Fibroblast of the aortic adventitia (primary cell): ENCODE measurements at regions not wholly inside any gene's neighbourhood (a gene's known extent, or its start where the extent isn't known, plus 50 kb on each side); places are given as distances from the start of the nearest gene placed in this dataset.

Experiments used
- DNase-seq: peaks from one replicate; pipeline ENCODE4 v3.0.0-alpha.2; 2010; ENCODE audit warnings: low read depth
- H3K4me3 ChIP-seq: 2 replicates; pipeline ENCODE4 v1.5.1; 2011; ENCODE audit warnings: low read depth, mild to moderate bottlenecking, control low read depth, low read length, moderate library complexity
- TF ChIP-seq, protein P1 (sequence below): IDR thresholded peaks from 2 replicates; pipeline ENCODE4 v1.5.1; 2011; ENCODE audit warnings: mild to moderate bottlenecking, low read length, control low read depth, inconsistent platforms; ENCODE audit not compliant: insufficient read depth

DNA sequence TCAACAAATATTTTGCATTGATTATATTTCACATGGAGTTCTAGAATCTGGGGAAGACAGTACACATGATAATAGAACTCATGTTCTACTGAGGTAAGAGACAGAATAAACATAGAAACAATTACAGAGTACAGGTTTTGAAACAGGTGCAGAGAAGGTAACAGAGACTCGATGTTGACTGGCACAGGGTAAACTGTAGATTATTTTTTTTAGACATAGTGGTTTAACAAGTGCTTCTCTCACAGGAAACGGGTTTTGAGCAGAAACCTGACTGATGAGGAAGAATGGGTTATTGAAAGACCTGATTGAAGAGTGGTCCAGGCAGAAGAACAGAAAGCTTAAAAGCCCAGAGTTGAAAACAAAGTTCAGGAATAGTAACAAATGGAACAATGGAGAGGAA lies 1002.5 kb upstream of the FAM98A start:
- no peak overlapping the region for H3K4me3 ChIP-seq
- DNase-seq = no peak
- TF ChIP-seq, protein P1, sequence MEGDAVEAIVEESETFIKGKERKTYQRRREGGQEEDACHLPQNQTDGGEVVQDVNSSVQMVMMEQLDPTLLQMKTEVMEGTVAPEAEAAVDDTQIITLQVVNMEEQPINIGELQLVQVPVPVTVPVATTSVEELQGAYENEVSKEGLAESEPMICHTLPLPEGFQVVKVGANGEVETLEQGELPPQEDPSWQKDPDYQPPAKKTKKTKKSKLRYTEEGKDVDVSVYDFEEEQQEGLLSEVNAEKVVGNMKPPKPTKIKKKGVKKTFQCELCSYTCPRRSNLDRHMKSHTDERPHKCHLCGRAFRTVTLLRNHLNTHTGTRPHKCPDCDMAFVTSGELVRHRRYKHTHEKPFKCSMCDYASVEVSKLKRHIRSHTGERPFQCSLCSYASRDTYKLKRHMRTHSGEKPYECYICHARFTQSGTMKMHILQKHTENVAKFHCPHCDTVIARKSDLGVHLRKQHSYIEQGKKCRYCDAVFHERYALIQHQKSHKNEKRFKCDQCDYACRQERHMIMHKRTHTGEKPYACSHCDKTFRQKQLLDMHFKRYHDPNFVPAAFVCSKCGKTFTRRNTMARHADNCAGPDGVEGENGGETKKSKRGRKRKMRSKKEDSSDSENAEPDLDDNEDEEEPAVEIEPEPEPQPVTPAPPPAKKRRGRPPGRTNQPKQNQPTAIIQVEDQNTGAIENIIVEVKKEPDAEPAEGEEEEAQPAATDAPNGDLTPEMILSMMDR = no peak

DNA sequence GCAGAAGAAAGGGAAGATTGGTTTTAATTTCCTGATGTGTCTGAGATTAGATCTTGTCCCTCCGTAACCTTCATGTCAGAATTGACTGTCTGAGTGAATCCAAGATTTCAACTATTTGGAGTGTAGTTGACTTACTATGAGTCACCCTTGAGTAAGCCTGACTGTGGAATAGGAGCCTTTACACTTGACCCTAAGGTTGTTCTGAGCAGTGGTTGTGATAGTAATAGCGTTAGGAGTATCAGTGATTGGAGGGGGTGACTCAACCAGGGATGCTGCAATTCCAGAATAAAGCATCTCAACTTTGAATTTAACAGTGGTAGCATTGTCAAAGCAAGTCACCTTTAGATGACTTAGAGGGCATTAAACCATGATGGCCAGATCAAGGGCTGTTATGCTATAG lies 979.5 kb upstream of the FAM98A start:
- H3K4me3 ChIP-seq = no peak overlapping the region
- DNase-seq = no peak
- TF ChIP-seq, protein P1 = no peak

DNA sequence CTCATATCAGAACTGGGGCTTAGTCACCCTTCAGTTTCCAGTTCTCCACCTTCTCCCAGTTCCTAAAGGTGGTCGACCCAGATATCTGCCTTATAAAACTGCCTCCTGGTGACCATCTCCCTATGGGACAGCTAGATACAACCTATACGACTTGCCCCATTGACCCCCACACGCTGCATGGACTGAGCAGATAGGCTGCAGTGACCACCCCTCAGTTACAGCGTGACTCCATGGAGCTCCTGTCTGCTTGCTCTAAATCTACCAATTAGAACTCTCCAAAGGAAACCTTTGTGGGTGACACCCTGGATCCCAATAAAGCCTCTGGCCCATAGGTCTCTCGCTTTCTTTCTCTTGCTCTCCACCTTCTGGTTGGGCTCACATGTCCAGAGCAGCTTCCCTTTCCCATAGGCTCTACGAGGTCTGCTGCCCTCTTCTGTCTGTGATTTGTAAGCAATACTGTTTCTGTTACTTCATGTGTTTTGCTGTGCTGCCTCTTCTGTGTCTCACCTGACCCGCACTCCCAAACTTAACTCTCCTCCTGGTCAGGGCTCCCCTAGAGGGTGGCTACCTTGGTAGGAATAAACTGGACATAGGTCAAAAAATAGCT lies 971.3 kb upstream of the FAM98A start:
- TF ChIP-seq, protein P1 = no peak
- no peak for DNase-seq
- no peak overlapping the region for H3K4me3 ChIP-seq

DNA sequence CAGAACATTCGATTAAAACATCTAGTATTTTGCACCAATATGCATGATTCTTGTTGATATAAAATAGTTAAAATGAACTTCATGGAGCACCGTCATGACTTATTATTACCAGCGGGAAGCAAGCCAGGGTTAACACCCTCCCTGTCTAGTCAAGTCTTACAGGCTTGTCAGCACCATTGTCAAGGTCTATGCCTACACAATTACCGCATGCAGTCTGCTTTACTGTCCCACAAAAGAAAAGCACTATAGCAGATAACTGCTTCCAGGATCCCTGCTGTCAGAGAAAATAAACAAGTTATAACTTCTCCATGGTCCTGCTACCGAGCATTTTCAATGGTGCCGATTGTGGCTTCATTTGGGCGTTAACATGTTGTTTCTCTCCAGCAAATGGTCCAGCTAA lies 968.0 kb upstream of the FAM98A start:
- TF ChIP-seq, protein P1 = no peak
- DNase-seq = no peak
- no peak overlapping the region for H3K4me3 ChIP-seq

DNA sequence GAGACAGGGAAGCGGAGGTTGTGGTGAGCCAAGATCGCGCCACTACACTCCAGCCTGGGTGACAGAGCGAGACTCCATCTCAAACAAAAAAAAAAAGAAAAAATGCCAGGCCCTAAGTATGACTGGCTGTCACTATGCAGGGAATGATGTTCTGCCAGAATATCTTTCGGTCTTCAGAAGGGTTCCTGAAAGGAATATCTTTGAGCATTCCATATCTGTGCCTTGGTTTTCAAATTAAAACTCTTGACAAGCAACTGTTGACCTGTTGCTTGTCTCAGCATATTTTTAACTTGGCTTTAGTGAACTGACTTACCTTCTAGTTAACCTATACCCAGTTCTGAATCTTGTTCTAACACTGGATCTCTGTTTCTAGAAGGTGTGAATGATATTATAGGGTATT lies 953.2 kb upstream of the FAM98A start:
- DNase-seq = no peak
- no peak overlapping the region for H3K4me3 ChIP-seq
- TF ChIP-seq, protein P1 = no peak

DNA sequence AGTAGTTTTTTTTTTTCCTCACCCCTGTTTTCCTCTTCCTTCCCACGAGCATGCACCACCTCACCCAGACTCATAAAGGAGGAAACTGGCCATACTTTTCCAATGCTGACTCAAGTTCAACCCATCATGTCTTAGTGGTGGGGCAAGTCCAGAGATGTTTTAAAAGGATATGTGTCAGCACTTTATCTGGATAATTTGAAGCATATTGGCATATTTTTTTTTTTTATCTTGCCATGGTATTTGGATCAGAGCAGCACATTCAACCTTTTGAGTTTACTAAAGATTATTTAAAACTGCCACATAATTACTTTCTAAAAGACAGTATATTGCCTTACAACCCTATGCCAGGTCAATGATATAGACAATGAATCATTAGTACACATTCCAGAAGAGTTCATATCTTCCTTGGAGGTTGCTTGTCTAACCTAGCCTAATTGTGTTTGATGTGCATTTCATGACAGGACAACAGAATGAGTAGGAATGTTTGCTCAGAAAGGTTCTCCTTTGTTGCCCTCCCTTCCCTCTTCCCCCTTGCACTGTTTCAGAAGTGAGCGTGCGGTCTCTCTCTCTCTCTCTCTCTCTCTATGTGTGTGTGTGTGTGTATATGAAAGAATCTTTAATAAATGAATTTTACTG lies 950.7 kb upstream of the FAM98A start:
- H3K4me3 ChIP-seq = no peak overlapping the region
- TF ChIP-seq, protein P1 = no peak
- no peak for DNase-seq

DNA sequence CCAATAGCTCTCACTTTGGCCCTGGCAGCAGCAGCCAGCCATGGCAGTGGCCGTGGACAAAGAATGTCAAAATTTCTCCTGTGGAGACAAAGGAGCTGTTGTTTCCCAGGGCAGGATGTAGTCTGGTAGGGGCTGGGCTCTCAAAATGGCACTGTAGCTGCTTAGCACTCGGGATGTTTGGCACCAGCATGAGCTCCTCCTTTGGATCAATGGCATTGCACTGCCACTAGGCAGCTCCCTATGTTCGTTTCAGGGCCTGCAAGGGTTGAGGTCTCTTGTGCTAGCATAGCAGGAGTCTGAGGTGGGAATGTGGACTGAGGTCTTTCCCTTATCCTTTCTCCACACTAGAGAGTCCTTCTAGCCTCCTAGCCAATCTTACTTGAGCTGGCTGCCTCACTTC lies 948.8 kb upstream of the FAM98A start:
- no peak for DNase-seq

More for the DNA sequence above, 948.8 kb upstream of the FAM98A start:
- TF ChIP-seq, protein P1 = no peak
- no peak overlapping the region for H3K4me3 ChIP-seq
